ENCODE measurements at regions not wholly inside any gene's neighbourhood (a gene's known extent, or its start where the extent isn't known, plus 50 kb on each side); places are given as distances from the start of the nearest gene placed in this dataset.

DNA sequence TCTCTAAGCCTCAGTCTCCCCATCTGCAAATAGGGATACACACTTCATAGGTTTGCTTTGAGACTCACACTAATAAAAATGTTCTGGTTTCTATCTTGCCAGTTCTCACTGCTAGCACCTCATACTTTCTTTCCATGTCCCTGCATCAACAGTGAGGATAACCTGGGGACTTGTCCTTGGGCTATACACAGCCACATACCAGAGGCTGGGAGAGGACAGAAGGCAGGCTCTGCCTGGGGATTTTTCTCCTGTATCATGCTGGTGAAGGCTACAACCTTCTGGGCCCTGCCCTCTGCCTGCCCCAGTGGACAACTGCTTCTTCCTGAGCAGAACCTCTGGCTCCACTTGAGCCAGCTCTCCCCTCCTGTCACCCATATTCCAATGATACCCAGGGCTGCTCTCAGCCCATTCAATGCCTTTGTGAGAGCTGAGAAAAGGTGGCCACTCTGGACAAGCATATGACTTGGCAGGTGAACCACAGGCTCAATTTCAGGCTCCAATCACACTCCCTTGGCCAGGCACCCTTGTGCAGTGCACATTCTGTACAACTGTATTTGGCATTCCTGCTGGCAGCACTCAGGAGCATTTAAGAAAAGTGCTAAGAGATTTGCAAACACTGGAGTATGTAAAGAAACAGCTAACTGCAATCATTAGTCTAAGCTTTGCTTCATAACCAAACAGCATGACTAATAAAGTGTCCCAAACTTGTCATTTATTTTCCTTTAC, 135.8 kb upstream of the VRK1 start:
- TF ChIP-seq, protein P1, sequence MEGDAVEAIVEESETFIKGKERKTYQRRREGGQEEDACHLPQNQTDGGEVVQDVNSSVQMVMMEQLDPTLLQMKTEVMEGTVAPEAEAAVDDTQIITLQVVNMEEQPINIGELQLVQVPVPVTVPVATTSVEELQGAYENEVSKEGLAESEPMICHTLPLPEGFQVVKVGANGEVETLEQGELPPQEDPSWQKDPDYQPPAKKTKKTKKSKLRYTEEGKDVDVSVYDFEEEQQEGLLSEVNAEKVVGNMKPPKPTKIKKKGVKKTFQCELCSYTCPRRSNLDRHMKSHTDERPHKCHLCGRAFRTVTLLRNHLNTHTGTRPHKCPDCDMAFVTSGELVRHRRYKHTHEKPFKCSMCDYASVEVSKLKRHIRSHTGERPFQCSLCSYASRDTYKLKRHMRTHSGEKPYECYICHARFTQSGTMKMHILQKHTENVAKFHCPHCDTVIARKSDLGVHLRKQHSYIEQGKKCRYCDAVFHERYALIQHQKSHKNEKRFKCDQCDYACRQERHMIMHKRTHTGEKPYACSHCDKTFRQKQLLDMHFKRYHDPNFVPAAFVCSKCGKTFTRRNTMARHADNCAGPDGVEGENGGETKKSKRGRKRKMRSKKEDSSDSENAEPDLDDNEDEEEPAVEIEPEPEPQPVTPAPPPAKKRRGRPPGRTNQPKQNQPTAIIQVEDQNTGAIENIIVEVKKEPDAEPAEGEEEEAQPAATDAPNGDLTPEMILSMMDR (IDR thresholded peaks at IDR 0.05; ENCODE audit: low read depth, low read length), result no peak
- no peak for TF ChIP-seq POLR2A (IDR thresholded peaks at IDR 0.05; ENCODE audit: extremely low read depth, insufficient read length)
